Endothelial cell of umbilical vein (primary cell): ENCODE measurements at regions not wholly inside any gene's neighbourhood (a gene's known extent, or its start where the extent isn't known, plus 50 kb on each side); places are given as distances from the start of the nearest gene placed in this dataset.

Experiments used
- BruUV-seq: library from RNA; stranded (reverse); fragments of 400-500 nt; replicated peaks from 2 replicates; lab custom pipeline; 2021; lab: Mats Ljungman, UMichigan
- CTCF ChIA-PET: fragments of 300-600, 350-600 bp; sonication (Branson Sonifier 250); formaldehyde crosslinking; loops from one replicate; lab custom pipeline; 2021; ENCODE audit warnings: antibody characterized with exemption, inconsistent platforms; lab: Charles Lee
- POLR2A ChIA-PET: fragments of 300-600, 350-600 bp; sonication (Branson Sonifier 250); formaldehyde crosslinking; loops from one replicate; lab custom pipeline; 2021; ENCODE audit warnings: antibody characterized with exemption, inconsistent platforms; lab: Charles Lee
- DNase-seq: peaks from one replicate; pipeline ENCODE4 v3.0.0-alpha.2; 2011; ENCODE audit warnings: low read depth, low spot score
- FAIRE-seq: peaks from 2 replicates; lab custom pipeline; 2011; peaks lifted over from hg19 to GRCh38; lab: Jason Lieb, UNC
- H2AFZ ChIP-seq: 2 replicates; pipeline ENCODE4 v1.6.0; 2012; ENCODE audit warnings: low read depth, low read length, control low read depth, inconsistent platforms
- H3K27ac ChIP-seq: 2 replicates; pipeline ENCODE4 v1.5.1; 2011; ENCODE audit warnings: low read depth, mild to moderate bottlenecking, control low read depth, low read length, moderate library complexity; ENCODE audit not compliant: insufficient read depth
- H3K27me3 ChIP-seq, 2 experiments: 2 replicates each; pipeline versions ENCODE4 v1.6.0 to v1.6.1; 2011; ENCODE audit warnings: low read length in 2 of 2, mixed read lengths in 1 of 2; ENCODE audit not compliant: control insufficient read depth in 2 of 2, insufficient read depth in 2 of 2
- H3K36me3 ChIP-seq, 2 experiments: 2 replicates in 1 of 2; 3 replicates in 1 of 2; pipeline ENCODE4 v1.5.1; 2011; ENCODE audit warnings: low read length in 2 of 2, mild to moderate bottlenecking in 1 of 2, moderate library complexity in 1 of 2; ENCODE audit not compliant: control insufficient read depth in 2 of 2, insufficient read depth in 2 of 2; ENCODE audit errors: extremely low read depth in 1 of 2
- H3K4me1 ChIP-seq: 3 replicates; pipeline ENCODE4 v1.5.1; 2011; ENCODE audit warnings: mild to moderate bottlenecking, low read length; ENCODE audit not compliant: control insufficient read depth, insufficient read depth; ENCODE audit errors: extremely low read depth
- H3K4me2 ChIP-seq: 2 replicates; pipeline ENCODE4 v1.6.1; 2011; ENCODE audit warnings: low read length, control low read depth, mixed read lengths; ENCODE audit not compliant: insufficient read depth
- H3K4me3 ChIP-seq, 3 experiments: fragments of 200-600 bp in 1 of 3; sonication (generic), shearing (Covaris generic) in 1 of 3; replicated peaks in 1 of 3; 2 replicates each; pipeline ENCODE4 v1.5.1; 2011 to 2016; ENCODE audit warnings: control low read depth in 3 of 3, low read length in 3 of 3, mild to moderate bottlenecking in 2 of 3, inconsistent platforms in 1 of 3, low read depth in 1 of 3, moderate library complexity in 1 of 3; ENCODE audit not compliant: insufficient read depth in 1 of 3
- H3K79me2 ChIP-seq: 2 replicates; pipeline ENCODE4 v1.6.0; 2012; ENCODE audit warnings: low read length, inconsistent platforms; ENCODE audit not compliant: control insufficient read depth, insufficient read depth
- H3K9ac ChIP-seq: replicated peaks from 2 replicates; pipeline ENCODE3; 2011; ENCODE audit warnings: low read length, control low read depth; ENCODE audit not compliant: insufficient read depth; ENCODE audit errors: extremely low read depth
- H3K9me1 ChIP-seq: replicated peaks from 3 replicates; pipeline ENCODE4 v1.6.0; 2011; ENCODE audit warnings: mild to moderate bottlenecking, low read length; ENCODE audit not compliant: control insufficient read depth, insufficient read depth; ENCODE audit errors: extremely low read depth
- H3K9me3 ChIP-seq: replicated peaks from 2 replicates; pipeline ENCODE4 v1.5.1; 2012; ENCODE audit warnings: low read length, inconsistent platforms; ENCODE audit not compliant: control insufficient read depth, insufficient read depth
- H4K20me1 ChIP-seq: replicated peaks from 2 replicates; pipeline ENCODE3; 2011; ENCODE audit warnings: mild to moderate bottlenecking, low read length; ENCODE audit not compliant: control insufficient read depth, insufficient read depth; ENCODE audit errors: extremely low read depth
- CTCF ChIP-seq, 2 donors: IDR thresholded peaks; 1 replicate in 1 of 2; 2 replicates in 1 of 2; pipeline ENCODE4 v1.5.1; 2011; ENCODE audit warnings: low read length in 2 of 2, mild to moderate bottlenecking in 2 of 2, moderate library complexity in 2 of 2, control low read depth in 1 of 2, inconsistent platforms in 1 of 2, low read depth in 1 of 2; ENCODE audit not compliant: insufficient read depth in 1 of 2; ENCODE audit errors: extremely low read depth in 1 of 2
- EZH2 ChIP-seq: IDR thresholded peaks from 2 replicates; pipeline ENCODE4 v1.6.1; 2012; ENCODE audit warnings: borderline replicate concordance, low read depth, mild to moderate bottlenecking, moderate library complexity, low read length, inconsistent platforms; ENCODE audit not compliant: severe bottlenecking
- FOS ChIP-seq: IDR thresholded peaks from 2 replicates; pipeline ENCODE4 v1.6.1; 2011; ENCODE audit warnings: mild to moderate bottlenecking, low read length, moderate library complexity, borderline replicate concordance; ENCODE audit not compliant: insufficient read depth
- GATA2 ChIP-seq: IDR thresholded peaks from 2 replicates; pipeline ENCODE4 v1.7.0; 2011; ENCODE audit warnings: low read depth, mild to moderate bottlenecking, moderate library complexity, mixed read lengths, low read length; ENCODE audit not compliant: insufficient read length, insufficient read depth
- JUN ChIP-seq: IDR thresholded peaks from 2 replicates; pipeline ENCODE4 v1.6.1; 2011; ENCODE audit warnings: borderline replicate concordance, low read depth; ENCODE audit not compliant: insufficient read length, insufficient read depth
- MAX ChIP-seq: IDR thresholded peaks from 2 replicates; pipeline ENCODE4 v1.6.1; 2011; ENCODE audit not compliant: insufficient read depth, insufficient read length
- MYC ChIP-seq: IDR thresholded peaks from one replicate; pipeline ENCODE4 v1.6.1; 2011; ENCODE audit warnings: mild to moderate bottlenecking, low read depth, low read length
- POLR2A ChIP-seq: IDR thresholded peaks from 2 replicates; pipeline ENCODE4 v1.6.1; 2012; ENCODE audit warnings: low read depth, mild to moderate bottlenecking, control low read depth, low read length
- POLR2AphosphoS5 ChIP-seq: IDR thresholded peaks from 2 replicates; pipeline ENCODE4 v1.6.1; 2012; ENCODE audit warnings: low read depth, mild to moderate bottlenecking, control low read depth, low read length, moderate library complexity; ENCODE audit not compliant: insufficient read depth
- dilution Hi-C: fragments of 300-500 bp; cut with MboI; formaldehyde crosslinking; loops from one replicate; pipeline ENCODE4 v1.15.0; 2019; ENCODE audit warnings: low sequenced_read_pairs; ENCODE audit not compliant: extremely low pct_ligation_motif_present
- intact Hi-C: fragments of 100-400 bp; cut with micrococcal nuclease; formaldehyde crosslinking; loops from one replicate; pipeline ENCODE4 v1.10.0; 2022

GRCh38 chr20:11379257-11380011 is 538.3 kb upstream of the BTBD3 start:
- CTCF ChIA-PET = no interaction called here
- dilution Hi-C loops = no loop called here
- no TSS peak for BruUV-seq

More at GRCh38 chr20:11379257-11380011, 538.3 kb upstream of the BTBD3 start:
- no peaks in the 10 kb centered on the region for H4K20me1 ChIP-seq
- no peaks in the 10 kb centered on the region for H3K27me3 ChIP-seq
- no peak overlapping the region for H3K27ac ChIP-seq
- TF ChIP-seq JUN (no peak), POLR2AphosphoS5 (no peak), EZH2 (no peak), POLR2A (no peak), FOS (no peak), GATA2 (no peak), MYC (no peak), CTCF (IDR thresholded peaks at IDR 0.05; ENCODE audit: extremely low read depth in 1 of 2, insufficient read depth in 1 of 2, low read depth in 1 of 2, low read length in 2 of 2) (no peak), MAX (no peak)
- H3K9me1 ChIP-seq = no peaks in the 10 kb centered on the region
- DNase-seq (no peak), FAIRE-seq (no peak)
- POLR2A ChIA-PET = no interaction called here
- no peaks in the 10 kb centered on the region for H3K79me2 ChIP-seq
- no peak overlapping the region for H3K4me2 ChIP-seq
- intact Hi-C loops = no loop called here
- no peaks in the 10 kb centered on the region for H3K4me1 ChIP-seq
- H2AFZ ChIP-seq = no peak overlapping the region
- no peak overlapping the region for H3K4me3 ChIP-seq
- no peaks in the 10 kb centered on the region for H3K36me3 ChIP-seq
- no peak overlapping the region for H3K9ac ChIP-seq
- no peaks in the 10 kb centered on the region for H3K9me3 ChIP-seq
